Breast epithelium (tissue), 3 donors: ENCODE measurements at regions not wholly inside any gene's neighbourhood (a gene's known extent, or its start where the extent isn't known, plus 50 kb on each side); places are given as distances from the start of the nearest gene placed in this dataset.

Experiments used
- CTCF ChIP-seq, 3 donors: fragments of 450-650 bp; IDR thresholded peaks; one replicate each; pipeline ENCODE4 v1.5.1; 2016 to 2017; ENCODE audit warnings: antibody characterized with exemption in 3 of 3, mild to moderate bottlenecking in 3 of 3, moderate library complexity in 3 of 3
- POLR2AphosphoS5 ChIP-seq, 3 donors: sonication (generic); formaldehyde crosslinking; IDR thresholded peaks; one replicate each; pipeline ENCODE4 v1.6.1; 2017; ENCODE audit warnings: antibody characterized with exemption in 3 of 3

GRCh38 chr18:7482342-7482741 lies 84.8 kb upstream of the PTPRM start:
- TF ChIP-seq CTCF (IDR thresholded peaks at IDR 0.05) (no peak), POLR2AphosphoS5 (IDR thresholded peaks at IDR 0.05) (no peak)
